ENCODE measurements at regions not wholly inside any gene's neighbourhood (a gene's known extent, or its start where the extent isn't known, plus 50 kb on each side); places are given as distances from the start of the nearest gene placed in this dataset.

- DNase-seq (ENCODE audit: low spot score) (no peak), ATAC-seq (no peak)
- peaks cover 8% of the 10 kb centered on the region; the same call in 1 of the 3 replicates for H3K36me3 Mint-ChIP-seq (ENCODE audit: low read depth)
- no peak for TF ChIP-seq STAT1 (IDR thresholded peaks at IDR 0.05; ENCODE audit: unreplicated experiment)
- TF ChIP-seq REST (IDR thresholded peaks at IDR 0.05; ENCODE audit: unreplicated experiment): no peak
- TF ChIP-seq EZH2 (IDR thresholded peaks at IDR 0.05; ENCODE audit: low read depth, unreplicated experiment): no peak
- TF ChIP-seq ETS1 (IDR thresholded peaks at IDR 0.05): no peak
- no peak for TF ChIP-seq NANOG (IDR thresholded peaks at IDR 0.05; ENCODE audit: borderline replicate concordance)
- no peak for TF ChIP-seq ZNF114 (CRISPR knock-in tag; IDR thresholded peaks at IDR 0.05)
- TF ChIP-seq ZNF331 (CRISPR knock-in tag; IDR thresholded peaks at IDR 0.05; ENCODE audit: low read depth): no peak
- no peak for TF ChIP-seq CREB1 (CRISPR knock-in tag; IDR thresholded peaks at IDR 0.05; ENCODE audit: low read depth)
- Histone ChIP-seq H3K4me1 (ENCODE audit: insufficient read depth) (0 out of 2 replicates have a peak, but pooled peaks cover 1% of the 10 kb centered on the region), H3F3A (replicated peaks; ENCODE audit: low read depth) (no peaks in the 10 kb centered on the region), H2AFZ (no peak overlapping the region), H3K4me2 (no peak overlapping the region), H3K27me3 (ENCODE audit: insufficient read depth) (no peaks in the 10 kb centered on the region), H3K9me2 (ENCODE audit: insufficient read depth) (no peaks in the 10 kb centered on the region), H3K4me3 (no peak overlapping the region), H3K36me3 (ENCODE audit: insufficient read depth) (no peaks in the 10 kb centered on the region), H4K20me1 (replicated peaks; ENCODE audit: insufficient read depth) (no peaks in the 10 kb centered on the region), H3K79me2 (replicated peaks; ENCODE audit: insufficient read depth) (no peaks in the 10 kb centered on the region), H3K27ac (ENCODE audit: low read depth) (no peak overlapping the region)
- peaks cover 24% of the 10 kb centered on the region for H3K9me3 Mint-ChIP-seq
- H3K4me3 Mint-ChIP-seq: no peak overlapping the region
- H3K27me3 Mint-ChIP-seq (ENCODE audit: insufficient read depth, low read depth, poor library complexity): peaks cover 9% of the 10 kb centered on the region
- H3K4me1 Mint-ChIP-seq: peaks cover 17% of the 10 kb centered on the region
- no peak overlapping the region for H3K27ac Mint-ChIP-seq
Measured at GRCh38 chr7:155204744-155205367, 92.8 kb upstream of the INSIG1 start.

GRCh38 chr7:155205368-155206317 is 92.0 kb upstream of the INSIG1 start:
- H3K4me1 ChIP-seq (ENCODE audit: insufficient read depth): 0 out of 2 replicates have a peak, but pooled peaks cover 4% of the 10 kb centered on the region
- H3K4me2 ChIP-seq: no peak overlapping the region
- H4K20me1 ChIP-seq (replicated peaks; ENCODE audit: insufficient read depth): no peaks in the 10 kb centered on the region
- no peak overlapping the region for H2AFZ ChIP-seq
- H3K9me2 ChIP-seq (ENCODE audit: insufficient read depth): no peaks in the 10 kb centered on the region
- peaks cover 9% of the 10 kb centered on the region for H3K27me3 Mint-ChIP-seq (ENCODE audit: insufficient read depth, low read depth, poor library complexity)
- DNase-seq (ENCODE audit: low spot score) (peak; percentile 65), ATAC-seq (peak; percentile 58)
- H3K27ac Mint-ChIP-seq: peak overlapping the region; percentile 11
- H3F3A ChIP-seq (replicated peaks; ENCODE audit: low read depth): no peaks in the 10 kb centered on the region
- no peak overlapping the region for H3K27ac ChIP-seq (ENCODE audit: low read depth)
- peaks cover 18% of the 10 kb centered on the region for H3K9me3 Mint-ChIP-seq
- no peaks in the 10 kb centered on the region for H3K79me2 ChIP-seq (replicated peaks; ENCODE audit: insufficient read depth)
- peaks cover 8% of the 10 kb centered on the region; the same call in 1 of the 3 replicates for H3K36me3 Mint-ChIP-seq (ENCODE audit: low read depth)
- TF ChIP-seq ZNF114 (CRISPR knock-in tag; IDR thresholded peaks at IDR 0.05): no peak
- no peak for TF ChIP-seq EZH2 (IDR thresholded peaks at IDR 0.05; ENCODE audit: low read depth, unreplicated experiment)
- TF ChIP-seq POLR2AphosphoS5 (IDR thresholded peaks at IDR 0.05; ENCODE audit: low read depth): no peak
- TF ChIP-seq CREB1 (CRISPR knock-in tag; IDR thresholded peaks at IDR 0.05; ENCODE audit: low read depth): no peak
- no peak for TF ChIP-seq ZNF331 (CRISPR knock-in tag; IDR thresholded peaks at IDR 0.05; ENCODE audit: low read depth)
- no peak for TF ChIP-seq ETS1 (IDR thresholded peaks at IDR 0.05)
- no peak for TF ChIP-seq STAT1 (IDR thresholded peaks at IDR 0.05; ENCODE audit: unreplicated experiment)
- TF ChIP-seq JUNB (IDR thresholded peaks at IDR 0.05; ENCODE audit: unreplicated experiment): no peak
- TF ChIP-seq NANOG (IDR thresholded peaks at IDR 0.05; ENCODE audit: borderline replicate concordance): no peak
- no peak for TF ChIP-seq EZH2phosphoT487 (IDR thresholded peaks at IDR 0.05; ENCODE audit: unreplicated experiment)
- H3K4me1 Mint-ChIP-seq: peaks cover 23% of the 10 kb centered on the region
- H3K36me3 ChIP-seq (ENCODE audit: insufficient read depth): no peaks in the 10 kb centered on the region
- no peaks in the 10 kb centered on the region for H3K27me3 ChIP-seq (ENCODE audit: insufficient read depth)
- H3K4me3 Mint-ChIP-seq: no peak overlapping the region
- H3K4me3 ChIP-seq: no peak overlapping the region

All from GM23338 (cell line).